ENCODE measurements at regions not wholly inside any gene's neighbourhood (a gene's known extent, or its start where the extent isn't known, plus 50 kb on each side); places are given as distances from the start of the nearest gene placed in this dataset.

GRCh38 chr2:64336171-64336570, 117.8 kb upstream of the LGALSL start:
- DNase-seq (ENCODE audit: low spot score): no peak

- DNase-seq (ENCODE audit: low spot score): no peak
Observed at GRCh38 chr2:64337314-64337713, 116.6 kb upstream of the LGALSL start.

DNA sequence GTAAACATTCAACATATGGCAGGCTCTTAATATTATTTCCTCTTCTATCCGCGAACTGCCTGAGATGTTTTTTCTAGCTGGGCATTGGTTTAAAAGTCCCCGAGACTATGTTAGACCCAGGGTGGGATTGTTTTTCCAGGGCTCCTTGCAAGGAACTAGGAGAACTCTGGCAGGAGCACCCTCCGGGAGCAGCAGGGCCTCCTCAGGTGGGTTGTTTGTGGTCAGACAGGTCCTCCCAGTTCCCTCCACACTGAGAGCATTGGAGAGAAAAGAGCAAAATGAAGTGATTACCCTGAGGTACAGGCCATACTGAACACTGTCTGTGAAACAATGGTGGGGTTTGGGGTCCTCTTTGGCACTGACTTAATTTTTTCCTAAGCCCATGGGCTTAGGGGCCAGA, 115.9 kb upstream of the LGALSL start:
- DNase-seq (ENCODE audit: low spot score): no peak

DNA sequence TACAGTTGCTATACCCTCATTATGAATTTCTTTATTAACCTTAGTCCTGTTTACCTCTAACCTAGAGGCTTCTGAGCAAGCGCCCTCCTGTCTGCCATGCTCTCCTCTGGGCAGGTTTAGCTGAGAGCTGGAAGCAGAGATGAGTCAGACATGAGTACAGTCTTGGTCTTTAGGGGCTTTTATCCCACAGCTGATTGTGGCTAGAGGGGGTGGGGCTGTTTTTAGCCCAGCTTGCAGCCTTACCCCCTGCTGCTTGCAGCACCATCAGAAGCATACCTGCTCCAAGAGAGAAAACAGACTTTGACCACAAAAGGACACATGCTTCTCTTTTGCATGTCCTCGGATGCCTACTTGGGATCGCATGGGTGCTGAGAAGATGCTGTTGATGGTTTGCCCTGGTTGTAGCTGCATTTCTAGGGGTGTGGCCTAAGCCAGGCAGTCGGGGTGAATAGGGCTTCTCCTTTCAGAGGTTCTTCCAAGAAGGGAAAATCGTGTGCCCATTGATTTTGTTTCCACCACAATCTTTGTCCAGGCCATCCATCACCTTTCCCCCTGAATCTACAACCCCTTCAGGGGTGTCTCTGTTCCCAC, 115.0 kb upstream of the LGALSL start:
- DNase-seq (ENCODE audit: low spot score): no peak

GRCh38 chr2:64341461-64341860, 112.5 kb upstream of the LGALSL start:
- DNase-seq (ENCODE audit: low spot score): no peak

GRCh38 chr2:64342195-64343099, 111.5 kb upstream of the LGALSL start:
- DNase-seq (ENCODE audit: low spot score): no peak

GRCh38 chr2:64344999-64345576, 108.9 kb upstream of the LGALSL start:
- no peak for DNase-seq (ENCODE audit: low spot score)

DNA sequence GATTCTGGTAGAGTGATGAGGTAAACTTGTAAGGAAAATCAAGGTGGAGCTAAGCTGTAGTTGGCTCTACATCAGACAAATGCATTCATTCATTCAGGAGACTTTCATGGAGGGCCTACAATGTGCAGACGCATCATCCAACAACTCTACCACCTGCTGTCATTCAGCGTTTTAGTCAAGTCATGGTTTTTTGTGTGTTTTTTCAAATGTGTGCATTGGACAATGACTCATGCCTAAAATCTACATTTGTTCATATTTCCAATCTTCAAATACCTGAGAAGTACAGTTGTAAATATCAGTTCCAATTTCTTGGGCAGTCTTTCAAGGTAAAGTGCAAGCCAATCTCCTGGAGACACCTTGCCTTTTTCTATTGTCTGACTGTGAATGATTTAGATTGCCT, 108.0 kb upstream of the LGALSL start:
- DNase-seq (ENCODE audit: low spot score): no peak

DNA sequence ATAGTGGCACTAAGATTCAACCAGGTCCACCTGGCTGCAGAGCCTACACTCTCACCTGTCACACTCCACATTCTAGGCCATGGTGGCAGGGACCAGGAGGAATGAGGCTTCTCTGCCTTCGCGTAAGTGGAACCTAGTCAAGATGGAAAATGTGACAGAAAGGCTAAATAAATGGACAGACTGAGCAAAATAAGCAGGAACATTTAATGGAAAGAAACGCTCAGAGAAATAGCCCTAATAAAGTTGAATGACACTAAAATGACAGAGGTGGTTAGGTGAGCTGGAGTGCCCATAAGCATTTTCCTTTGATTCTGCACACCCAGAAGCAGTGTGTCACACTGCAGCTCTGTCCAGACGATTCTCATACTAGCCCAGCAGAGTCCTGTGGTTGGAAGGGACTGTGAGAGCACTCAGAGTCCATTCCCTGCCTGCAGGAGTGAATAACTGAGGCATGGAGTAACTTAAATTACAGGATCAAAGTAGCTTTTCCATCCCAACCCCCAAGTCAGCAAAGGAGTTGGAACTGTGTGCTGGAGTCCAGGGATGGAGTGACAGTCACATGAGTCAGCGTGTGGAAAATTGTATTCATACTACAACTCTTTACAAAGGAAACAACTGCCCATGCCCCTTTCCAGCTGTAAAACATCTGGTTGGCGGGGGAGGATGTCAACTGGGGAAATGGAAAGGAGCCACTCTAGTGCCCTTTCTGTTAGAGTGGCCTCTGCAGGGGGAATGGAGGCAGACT, 105.4 kb upstream of the LGALSL start:
- no peak for DNase-seq (ENCODE audit: low spot score)

DNA sequence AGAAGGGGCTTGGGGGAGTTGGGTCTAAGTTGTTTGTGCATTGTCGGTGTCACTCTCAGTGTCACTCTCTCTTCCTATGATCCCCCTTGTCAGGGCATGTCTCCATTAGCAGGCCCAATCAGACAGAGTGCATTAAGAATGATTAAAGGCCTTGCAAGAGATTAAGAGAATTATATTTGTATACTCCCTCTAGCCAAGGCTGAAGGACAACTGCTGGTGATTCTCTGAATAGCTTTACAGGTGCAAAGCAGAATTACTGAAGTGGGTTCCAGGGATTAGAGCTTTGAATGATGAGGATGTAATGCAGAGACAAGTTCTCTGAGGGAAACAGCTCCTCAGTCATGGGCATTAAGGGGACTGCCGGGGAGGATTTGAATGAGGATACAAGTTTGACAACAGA, 104.8 kb upstream of the LGALSL start:
- DNase-seq (ENCODE audit: low spot score): no peak

- DNase-seq (ENCODE audit: low spot score): no peak
Observed at GRCh38 chr2:64350996-64351395, 103.0 kb upstream of the LGALSL start.

DNA sequence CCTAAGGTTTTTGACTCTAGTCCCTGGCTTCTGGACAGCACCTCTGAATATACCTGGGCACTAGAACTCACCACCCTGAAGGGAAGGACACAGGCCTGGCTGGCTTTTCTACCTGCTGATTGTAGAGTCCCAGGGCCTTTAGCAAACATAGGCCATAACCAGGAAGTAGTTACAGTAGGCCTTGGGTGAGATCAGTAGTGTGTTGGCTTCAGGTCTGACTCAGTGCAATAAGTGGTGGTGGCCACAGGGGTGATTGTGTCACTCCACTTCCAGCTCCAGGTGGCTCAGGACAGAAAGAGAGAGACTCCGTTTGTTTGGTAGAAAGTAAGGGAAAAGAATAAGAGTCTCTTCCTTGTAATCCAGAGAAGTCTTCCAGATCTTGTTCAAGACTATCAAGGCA, 101.7 kb upstream of the LGALSL start:
- DNase-seq (ENCODE audit: low spot score): no peak

DNA sequence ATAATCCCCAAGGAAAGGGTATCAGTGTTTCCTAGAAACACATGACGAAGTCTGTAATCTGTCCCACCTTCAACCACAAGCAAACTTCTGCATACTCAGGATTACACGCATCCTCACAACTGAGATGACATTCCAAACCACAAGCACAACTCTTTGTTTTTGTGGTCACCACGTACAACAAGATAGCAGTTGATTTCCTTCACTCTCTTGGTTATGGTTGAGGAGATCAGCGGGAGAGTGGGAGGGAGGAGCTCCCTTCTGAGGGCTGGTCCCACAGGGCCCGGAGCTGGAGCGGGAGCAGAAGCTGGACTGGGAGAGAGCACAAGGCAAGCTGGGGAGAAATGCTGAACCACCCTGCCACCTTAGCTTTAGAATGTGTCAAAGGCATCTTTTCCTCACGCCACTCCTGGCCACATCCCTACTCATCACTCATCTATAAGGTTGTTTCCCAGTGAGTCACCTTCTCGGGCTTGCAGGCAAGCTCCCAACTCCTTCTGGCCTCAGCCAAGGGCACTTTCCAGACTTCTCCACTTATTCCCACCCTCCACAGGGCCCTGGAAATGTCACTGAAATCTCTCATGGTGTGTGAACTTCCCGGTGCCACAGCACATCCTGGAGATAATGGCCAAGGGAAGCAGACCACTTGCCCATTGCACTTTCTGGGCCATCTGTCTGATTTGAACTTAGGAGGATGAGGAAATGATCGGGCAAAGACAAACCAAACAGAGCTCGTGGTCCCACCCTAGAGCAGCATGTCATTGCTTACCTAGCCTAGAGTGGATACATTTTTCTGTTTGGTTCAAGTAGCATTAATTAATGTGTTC, 98.9 kb upstream of the LGALSL start:
- DNase-seq (ENCODE audit: low spot score): no peak

DNA sequence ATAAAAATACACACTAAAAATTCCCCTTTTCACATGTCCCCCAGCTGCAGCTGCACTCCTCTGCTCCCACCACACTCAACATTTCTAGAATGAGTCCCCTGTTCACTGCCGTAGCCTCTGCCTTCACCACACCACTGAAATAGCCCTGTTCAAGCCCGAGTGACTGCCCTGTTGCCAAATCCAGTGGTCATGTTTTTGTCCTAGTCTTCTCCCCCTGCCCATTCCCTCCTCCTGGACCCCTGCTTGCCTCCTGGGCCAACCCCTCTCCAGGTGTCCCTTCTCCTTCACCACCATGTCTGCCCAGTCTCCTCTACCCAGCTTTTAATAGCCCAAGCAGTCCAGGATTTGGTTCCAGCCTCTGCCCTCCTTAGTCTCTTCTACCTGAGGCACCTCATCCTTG, 97.1 kb upstream of the LGALSL start:
- no peak for DNase-seq (ENCODE audit: low spot score)

GRCh38 chr2:64359171-64359891, 94.6 kb upstream of the LGALSL start:
- no peak for DNase-seq (ENCODE audit: low spot score)

GRCh38 chr2:64359892-64360657, 93.9 kb upstream of the LGALSL start:
- no peak for DNase-seq (ENCODE audit: low spot score)

GRCh38 chr2:64361151-64361938, 92.6 kb upstream of the LGALSL start:
- no peak for DNase-seq (ENCODE audit: low spot score)

DNA sequence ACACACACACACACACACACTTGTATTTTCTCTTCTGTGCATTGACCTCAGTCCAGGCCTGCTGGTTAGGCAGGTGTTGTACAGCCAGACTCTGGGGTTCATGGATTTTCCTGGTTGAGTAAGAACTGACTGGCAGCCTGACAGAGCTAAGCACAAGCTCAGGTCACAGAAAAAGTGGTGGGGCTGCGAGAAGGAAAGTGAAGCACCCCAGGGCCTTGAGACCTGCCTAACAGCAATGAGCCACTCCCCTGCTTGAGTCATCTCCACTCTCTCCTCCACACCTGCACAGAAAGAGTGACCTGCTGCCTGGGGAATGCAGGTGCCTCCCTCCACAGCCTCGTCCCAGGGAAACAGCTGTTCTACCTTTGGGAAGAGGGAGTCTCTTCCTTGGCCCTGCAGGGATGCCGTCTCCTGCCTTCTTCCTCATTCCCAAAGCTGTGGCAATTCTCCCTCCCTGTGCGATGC, 91.4 kb upstream of the LGALSL start:
- no peak for DNase-seq (ENCODE audit: low spot score)

DNA sequence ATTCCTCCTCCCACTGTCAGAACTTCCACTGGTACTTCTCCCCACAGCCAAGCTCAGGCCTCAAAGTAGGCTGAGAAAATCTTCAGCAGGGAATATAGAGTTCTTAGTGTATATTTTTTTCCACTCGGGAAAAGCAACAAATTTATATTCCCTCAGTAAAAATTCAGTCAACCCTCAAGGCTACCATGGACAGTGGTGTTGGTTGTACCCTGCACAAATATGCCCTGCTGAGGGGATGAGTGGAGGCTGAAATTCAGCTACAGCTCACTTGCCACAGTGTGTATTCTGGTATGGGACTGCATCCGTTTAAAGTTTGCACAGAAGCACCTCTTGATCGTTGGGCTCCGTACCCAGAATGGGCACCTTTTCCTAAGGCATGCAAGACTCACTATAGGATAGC, 90.8 kb upstream of the LGALSL start:
- no peak for DNase-seq (ENCODE audit: low spot score)

Data from mesenteric fat pad (tissue), 1 donor.